HUES6 (cell line): ENCODE measurements at regions not wholly inside any gene's neighbourhood (a gene's known extent, or its start where the extent isn't known, plus 50 kb on each side); places are given as distances from the start of the nearest gene placed in this dataset.

Experiments used
- H3K27ac ChIP-seq: 2 replicates; pipeline ENCODE4 v1.7.0; 2013; ENCODE audit warnings: low read depth, mild to moderate bottlenecking, low read length, inconsistent platforms
- H3K27me3 ChIP-seq: 2 replicates; pipeline ENCODE4 v1.6.1; 2013; ENCODE audit warnings: low read length; ENCODE audit not compliant: control insufficient read depth, insufficient read depth
- H3K36me3 ChIP-seq: 2 replicates; pipeline ENCODE4 v1.6.1; 2013; ENCODE audit warnings: low read length; ENCODE audit not compliant: control insufficient read depth, insufficient read depth
- H3K4me1 ChIP-seq: 2 replicates; pipeline ENCODE4 v1.6.1; 2013; ENCODE audit warnings: low read length; ENCODE audit not compliant: control insufficient read depth, insufficient read depth
- H3K4me3 ChIP-seq: 2 replicates; pipeline ENCODE4 v1.5.1; 2013; ENCODE audit warnings: low read depth, low read length
- H3K9ac ChIP-seq: one replicate; pipeline ENCODE4 v1.6.1; 2013; ENCODE audit warnings: mild to moderate bottlenecking, low read length
- H3K9me3 ChIP-seq: 2 replicates; pipeline ENCODE4 v1.6.1; 2013; ENCODE audit warnings: low read depth, low read length; ENCODE audit not compliant: control insufficient read depth, insufficient read depth

GRCh38 chrX:107530141-107530540 lies 80.7 kb downstream of the FRMPD3 start:
- peaks cover 29% of the 10 kb centered on the region; the same call in 1 of the 2 replicates for H3K27me3 ChIP-seq

GRCh38 chrX:107537815-107538214 lies 88.4 kb downstream of the FRMPD3 start:
- Histone ChIP-seq H3K9ac (no peak overlapping the region), H3K27ac (no peak overlapping the region), H3K9me3 (no peaks in the 10 kb centered on the region), H3K4me1 (peaks cover 4% of the 10 kb centered on the region; the same call in 1 of the 2 replicates), H3K27me3 (peaks cover 5% of the 10 kb centered on the region; the same call in 1 of the 2 replicates), H3K36me3 (no peaks in the 10 kb centered on the region), H3K4me3 (no peak overlapping the region)

More at GRCh38 chrX:107530141-107530540, 80.7 kb downstream of the FRMPD3 start:
- Histone ChIP-seq H3K27ac (no peak overlapping the region), H3K4me3 (no peak overlapping the region), H3K4me1 (no peaks in the 10 kb centered on the region), H3K9me3 (no peaks in the 10 kb centered on the region), H3K9ac (no peak overlapping the region), H3K36me3 (no peaks in the 10 kb centered on the region)

- Histone ChIP-seq H3K36me3 (no peaks in the 10 kb centered on the region), H3K4me3 (no peak overlapping the region), H3K27ac (no peak overlapping the region), H3K9me3 (no peaks in the 10 kb centered on the region), H3K27me3 (no peaks in the 10 kb centered on the region; the same call in 1 of the 2 replicates), H3K4me1 (peaks cover 4% of the 10 kb centered on the region; the same call in 1 of the 2 replicates), H3K9ac (no peak overlapping the region)
Observed at GRCh38 chrX:107541244-107541643, 87.1 kb upstream of the PRPS1 start.

- Histone ChIP-seq H3K36me3 (no peaks in the 10 kb centered on the region), H3K27me3 (no peaks in the 10 kb centered on the region; the same call in 1 of the 2 replicates), H3K27ac (no peak overlapping the region), H3K4me3 (no peak overlapping the region), H3K9ac (no peak overlapping the region), H3K4me1 (peaks cover 4% of the 10 kb centered on the region; the same call in 1 of the 2 replicates), H3K9me3 (no peaks in the 10 kb centered on the region)
Observed at GRCh38 chrX:107542040-107542439, 86.3 kb upstream of the PRPS1 start.

- H3K9ac ChIP-seq = no peak overlapping the region
- H3K9me3 ChIP-seq = no peaks in the 10 kb centered on the region
- H3K4me1 ChIP-seq = peaks cover 4% of the 10 kb centered on the region; the same call in 1 of the 2 replicates
- H3K36me3 ChIP-seq = no peaks in the 10 kb centered on the region
- no peak overlapping the region for H3K27ac ChIP-seq
- no peaks in the 10 kb centered on the region; the same call in 1 of the 2 replicates for H3K27me3 ChIP-seq
- H3K4me3 ChIP-seq = no peak overlapping the region
Observed at GRCh38 chrX:107542500-107542899, 85.8 kb upstream of the PRPS1 start.

GRCh38 chrX:107547621-107548020 lies 80.7 kb upstream of the PRPS1 start:
- Histone ChIP-seq H3K9ac (no peak overlapping the region), H3K27ac (no peak overlapping the region), H3K4me3 (no peak overlapping the region), H3K9me3 (no peaks in the 10 kb centered on the region), H3K36me3 (no peaks in the 10 kb centered on the region), H3K4me1 (no peaks in the 10 kb centered on the region; the same call in 1 of the 2 replicates), H3K27me3 (peaks cover 23% of the 10 kb centered on the region; the same call in 1 of the 2 replicates)

- Histone ChIP-seq H3K27ac (no peak overlapping the region), H3K4me3 (no peak overlapping the region), H3K9ac (no peak overlapping the region), H3K36me3 (no peaks in the 10 kb centered on the region), H3K9me3 (no peaks in the 10 kb centered on the region), H3K4me1 (no peaks in the 10 kb centered on the region; the same call in 1 of the 2 replicates), H3K27me3 (peaks cover 27% of the 10 kb centered on the region; the same call in 1 of the 2 replicates)
Observed at GRCh38 chrX:107548775-107549174, 79.5 kb upstream of the PRPS1 start.

- no peaks in the 10 kb centered on the region for H3K36me3 ChIP-seq
- peaks cover 31% of the 10 kb centered on the region; the same call in 1 of the 2 replicates for H3K27me3 ChIP-seq
- H3K9ac ChIP-seq = no peak overlapping the region
- H3K4me1 ChIP-seq = no peaks in the 10 kb centered on the region; the same call in 1 of the 2 replicates
- H3K9me3 ChIP-seq = no peaks in the 10 kb centered on the region
- H3K27ac ChIP-seq = no peak overlapping the region
- H3K4me3 ChIP-seq = no peak overlapping the region
Observed at GRCh38 chrX:107549504-107549903, 78.8 kb upstream of the PRPS1 start.

GRCh38 chrX:107551546-107551945 lies 76.8 kb upstream of the PRPS1 start:
- no peak overlapping the region for H3K27ac ChIP-seq
- H3K9me3 ChIP-seq = no peaks in the 10 kb centered on the region
- H3K36me3 ChIP-seq = no peaks in the 10 kb centered on the region
- no peaks in the 10 kb centered on the region; the same call in 1 of the 2 replicates for H3K4me1 ChIP-seq
- H3K4me3 ChIP-seq = no peak overlapping the region
- peaks cover 33% of the 10 kb centered on the region; the same call in 1 of the 2 replicates for H3K27me3 ChIP-seq
- no peak overlapping the region for H3K9ac ChIP-seq

- Histone ChIP-seq H3K27ac (no peak overlapping the region), H3K36me3 (no peaks in the 10 kb centered on the region), H3K4me1 (no peaks in the 10 kb centered on the region; the same call in 1 of the 2 replicates), H3K9me3 (no peaks in the 10 kb centered on the region), H3K4me3 (no peak overlapping the region), H3K27me3 (peaks cover 33% of the 10 kb centered on the region; the same call in 1 of the 2 replicates), H3K9ac (no peak overlapping the region)
Observed at GRCh38 chrX:107552930-107553329, 75.4 kb upstream of the PRPS1 start.

- no peak overlapping the region for H3K27ac ChIP-seq
- H3K4me1 ChIP-seq = peaks cover 28% of the 10 kb centered on the region
- H3K9me3 ChIP-seq = no peaks in the 10 kb centered on the region
- peaks cover 11% of the 10 kb centered on the region; the same call in 1 of the 2 replicates for H3K27me3 ChIP-seq
- no peaks in the 10 kb centered on the region for H3K36me3 ChIP-seq
- H3K9ac ChIP-seq = no peak overlapping the region
- H3K4me3 ChIP-seq = no peak overlapping the region
Observed at GRCh38 chrX:107556967-107557366, 71.3 kb upstream of the PRPS1 start.
